ENCODE measurements at regions not wholly inside any gene's neighbourhood (a gene's known extent, or its start where the extent isn't known, plus 50 kb on each side); places are given as distances from the start of the nearest gene placed in this dataset.

GRCh38 chr1:116832308-116832931, 77.3 kb upstream of the PTGFRN start:
- Histone ChIP-seq H3K79me2 (ENCODE audit: control insufficient read depth, insufficient read depth, low read length) (no peaks in the 10 kb centered on the region), H3K9ac (ENCODE audit: low read length) (no peak overlapping the region), H3K4me3 (ENCODE audit: control extremely low read depth in 1 of 5, extremely low read depth in 1 of 5, insufficient read depth in 1 of 5, low read depth in 2 of 5, low read length in 4 of 5) (no peak overlapping the region), H3K4me1 (ENCODE audit: control insufficient read depth in 2 of 2, insufficient read depth in 2 of 2, low read length in 2 of 2) (no peaks in the 10 kb centered on the region), H3K9me3 (ENCODE audit: control extremely low read depth in 1 of 3, control insufficient read depth in 2 of 3, insufficient read depth in 1 of 3, low read length in 2 of 3) (peaks cover 0 to under 1% (median 0%) of the 10 kb centered on the region in 3 donors), H2AFZ (ENCODE audit: insufficient read depth, low read depth, low read length, poor library complexity, severe bottlenecking) (no peak overlapping the region), H3K36me3 (replicated peaks in 1 of 2; ENCODE audit: control extremely low read depth in 1 of 2, control insufficient read depth in 1 of 2, extremely low read depth in 1 of 2, insufficient read depth in 2 of 2, low read length in 1 of 2) (no peaks in the 10 kb centered on the region), H3K4me2 (replicated peaks; ENCODE audit: low read depth, low read length, poor library complexity, severe bottlenecking) (no peak overlapping the region), H4K20me1 (ENCODE audit: control insufficient read depth, insufficient read depth, low read length, poor library complexity, severe bottlenecking) (no peaks in the 10 kb centered on the region), H3K27ac (ENCODE audit: low read length in 2 of 2) (no peak overlapping the region), H3K27me3 (replicated peaks in 1 of 4; ENCODE audit: control extremely low read depth in 1 of 4, control insufficient read depth in 3 of 4, insufficient read depth in 4 of 4, low read length in 3 of 4) (peaks cover 0 to 4% (median 0%) of the 10 kb centered on the region in 4 experiments)
- ATAC-seq (ENCODE audit: low read depth) (no peak), DNase-seq (no peak)
- intact Hi-C loops (cut with micrococcal nuclease), result no loop called here
- no peak for TF ChIP-seq EZH2 (IDR thresholded peaks at IDR 0.05; ENCODE audit: borderline replicate concordance, insufficient read depth, low read depth, low read length, poor library complexity, severe bottlenecking)
- TF ChIP-seq, protein P1, sequence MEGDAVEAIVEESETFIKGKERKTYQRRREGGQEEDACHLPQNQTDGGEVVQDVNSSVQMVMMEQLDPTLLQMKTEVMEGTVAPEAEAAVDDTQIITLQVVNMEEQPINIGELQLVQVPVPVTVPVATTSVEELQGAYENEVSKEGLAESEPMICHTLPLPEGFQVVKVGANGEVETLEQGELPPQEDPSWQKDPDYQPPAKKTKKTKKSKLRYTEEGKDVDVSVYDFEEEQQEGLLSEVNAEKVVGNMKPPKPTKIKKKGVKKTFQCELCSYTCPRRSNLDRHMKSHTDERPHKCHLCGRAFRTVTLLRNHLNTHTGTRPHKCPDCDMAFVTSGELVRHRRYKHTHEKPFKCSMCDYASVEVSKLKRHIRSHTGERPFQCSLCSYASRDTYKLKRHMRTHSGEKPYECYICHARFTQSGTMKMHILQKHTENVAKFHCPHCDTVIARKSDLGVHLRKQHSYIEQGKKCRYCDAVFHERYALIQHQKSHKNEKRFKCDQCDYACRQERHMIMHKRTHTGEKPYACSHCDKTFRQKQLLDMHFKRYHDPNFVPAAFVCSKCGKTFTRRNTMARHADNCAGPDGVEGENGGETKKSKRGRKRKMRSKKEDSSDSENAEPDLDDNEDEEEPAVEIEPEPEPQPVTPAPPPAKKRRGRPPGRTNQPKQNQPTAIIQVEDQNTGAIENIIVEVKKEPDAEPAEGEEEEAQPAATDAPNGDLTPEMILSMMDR (IDR thresholded peaks at IDR 0.05), result no peak
- peaks cover 5% of the 10 kb centered on the region for H3K27me3 Mint-ChIP-seq
- CTCF ChIA-PET, result no interaction called here
- POLR2A ChIA-PET, result no interaction called here
- H3K4me1 Mint-ChIP-seq, result no peaks in the 10 kb centered on the region
- no peaks in the 10 kb centered on the region for H3K9me3 Mint-ChIP-seq (ENCODE audit: insufficient read depth)
- WGBS (ENCODE audit: insufficient coverage), result 88% methylated on average over 1 of the region's 6 CpGs
- no peak overlapping the region for H3K4me3 Mint-ChIP-seq
- H3K27ac Mint-ChIP-seq, result no peak overlapping the region

GRCh38 chr1:116832932-116833578, 76.7 kb upstream of the PTGFRN start:
- Mint-ChIP-seq H3K4me3 (no peak overlapping the region), H3K9me3 (ENCODE audit: insufficient read depth) (no peaks in the 10 kb centered on the region), H3K27ac (no peak overlapping the region), H3K27me3 (peaks cover 5% of the 10 kb centered on the region), H3K4me1 (no peaks in the 10 kb centered on the region)
- Histone ChIP-seq H3K4me3 (ENCODE audit: control extremely low read depth in 1 of 5, extremely low read depth in 1 of 5, insufficient read depth in 1 of 5, low read depth in 2 of 5, low read length in 4 of 5) (no peak overlapping the region), H3K9ac (ENCODE audit: low read length) (no peak overlapping the region), H3K79me2 (ENCODE audit: control insufficient read depth, insufficient read depth, low read length) (no peaks in the 10 kb centered on the region), H3K9me3 (ENCODE audit: control extremely low read depth in 1 of 3, control insufficient read depth in 2 of 3, insufficient read depth in 1 of 3, low read length in 2 of 3) (peaks cover 0 to 4% (median 0%) of the 10 kb centered on the region in 3 donors), H3K4me1 (ENCODE audit: control insufficient read depth in 2 of 2, insufficient read depth in 2 of 2, low read length in 2 of 2) (no peaks in the 10 kb centered on the region), H3K36me3 (replicated peaks in 1 of 2; ENCODE audit: control extremely low read depth in 1 of 2, control insufficient read depth in 1 of 2, extremely low read depth in 1 of 2, insufficient read depth in 2 of 2, low read length in 1 of 2) (no peaks in the 10 kb centered on the region), H3K27me3 (replicated peaks in 1 of 4; ENCODE audit: control extremely low read depth in 1 of 4, control insufficient read depth in 3 of 4, insufficient read depth in 4 of 4, low read length in 3 of 4) (peaks cover 0 to 4% (median 0%) of the 10 kb centered on the region in 4 experiments), H3K4me2 (replicated peaks; ENCODE audit: low read depth, low read length, poor library complexity, severe bottlenecking) (no peak overlapping the region), H3K27ac (ENCODE audit: low read length in 2 of 2) (no peak overlapping the region), H2AFZ (ENCODE audit: insufficient read depth, low read depth, low read length, poor library complexity, severe bottlenecking) (no peak overlapping the region), H4K20me1 (ENCODE audit: control insufficient read depth, insufficient read depth, low read length, poor library complexity, severe bottlenecking) (no peaks in the 10 kb centered on the region)
- intact Hi-C loops (cut with micrococcal nuclease), result no loop called here
- ChIA-PET CTCF (no interaction called here), POLR2A (no interaction called here)
- ATAC-seq (ENCODE audit: low read depth) (no peak), DNase-seq (no peak)
- TF ChIP-seq, protein P1 (IDR thresholded peaks at IDR 0.05), result no peak
- TF ChIP-seq EZH2 (IDR thresholded peaks at IDR 0.05; ENCODE audit: borderline replicate concordance, insufficient read depth, low read depth, low read length, poor library complexity, severe bottlenecking), result no peak
- WGBS (ENCODE audit: insufficient coverage), result no CpG with 5 or more reads among the region's 3 CpGs
